GM20000 (cell line): ENCODE measurements at regions not wholly inside any gene's neighbourhood (a gene's known extent, or its start where the extent isn't known, plus 50 kb on each side); places are given as distances from the start of the nearest gene placed in this dataset.
"Not testable (repeated sequence)": the region's sequence is repeated elsewhere in the genome, so short reads cannot be mapped to it uniquely, and the experiment has no call there.

ENCODE experiments used
- DNase-seq: peaks from one replicate; pipeline ENCODE4 v3.0.0; 2012; ENCODE audit warnings: low spot score
- CTCF ChIP-seq: IDR thresholded peaks from 2 replicates; pipeline ENCODE4 v1.5.1; 2012; ENCODE audit warnings: mild to moderate bottlenecking, control low read depth; ENCODE audit errors: extremely low read depth, missing control alignments

- DNase-seq = no peak
- TF ChIP-seq CTCF = no peak
These were observed 82.5 kb upstream of the PTPN13 start for GRCh38 chr4:86511590-86511989.

DNA sequence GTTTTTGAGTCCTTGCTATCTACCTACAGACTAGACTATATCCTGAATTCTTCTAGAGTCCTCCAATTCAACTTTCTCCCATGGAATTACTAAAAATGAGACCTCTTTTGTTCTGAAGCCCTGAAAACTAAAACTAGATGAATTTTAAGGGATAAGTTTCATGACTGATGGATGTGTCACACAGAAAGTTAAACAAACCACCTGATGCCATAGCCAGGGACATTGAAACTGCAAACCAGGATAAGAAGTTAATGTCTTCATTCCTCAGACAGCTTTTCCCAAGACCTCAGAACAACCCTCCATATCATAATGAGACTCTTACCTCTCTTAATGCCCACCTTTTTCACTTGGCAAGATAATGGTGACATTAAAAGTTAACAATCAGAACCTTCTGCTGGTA is 81.5 kb upstream of the PTPN13 start:
- TF ChIP-seq CTCF = no peak
- DNase-seq = no peak

GRCh38 chr4:86515963-86516362 is 78.2 kb upstream of the PTPN13 start:
- not testable (repeated sequence) for DNase-seq

DNA sequence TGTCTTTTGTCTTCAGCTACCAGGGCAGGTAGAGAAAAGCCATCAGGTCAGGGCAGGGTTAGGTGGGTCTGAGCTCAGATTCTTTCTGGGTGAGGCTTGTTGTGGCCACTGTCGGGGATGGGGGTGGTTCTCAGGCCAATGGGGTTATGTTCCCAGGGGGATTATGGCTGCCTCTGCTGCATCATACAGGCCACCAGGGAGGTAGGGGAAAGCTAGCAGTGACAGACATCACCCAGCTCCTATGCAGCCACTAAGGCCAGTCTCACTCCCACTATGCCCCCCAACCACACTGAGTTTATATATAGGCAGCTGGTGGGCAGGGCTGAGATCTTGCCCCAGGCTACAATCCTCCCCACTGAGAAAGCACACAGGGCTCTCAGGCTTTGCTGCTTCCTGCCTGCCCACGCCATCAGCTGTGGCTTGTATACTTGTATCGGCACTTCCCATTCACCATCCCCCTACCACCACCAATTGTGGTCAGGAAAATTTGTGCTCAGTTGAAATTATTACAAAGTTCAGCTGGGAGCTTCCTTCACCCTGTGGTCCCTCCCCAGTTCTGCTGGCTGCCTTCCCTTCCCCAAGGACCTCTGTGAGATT is 72.6 kb upstream of the PTPN13 start:
- DNase-seq = no peak
- no peak for TF ChIP-seq CTCF

GRCh38 chr4:86522349-86522748 is 71.8 kb upstream of the PTPN13 start:
- TF ChIP-seq CTCF = no peak
- DNase-seq = no peak

GRCh38 chr4:86523333-86523732 is 70.8 kb upstream of the PTPN13 start:
- DNase-seq = no peak
- TF ChIP-seq CTCF = no peak

- not testable (repeated sequence) for DNase-seq
These were observed 66.4 kb upstream of the PTPN13 start for GRCh38 chr4:86527713-86528112.

GRCh38 chr4:86529436-86529835 is 64.7 kb upstream of the PTPN13 start:
- DNase-seq = no peak
- TF ChIP-seq CTCF = no peak
